SK-N-SH treated with all-trans-retinoic acid at 6 μM for 48 hours (cell line): ENCODE measurements at regions not wholly inside any gene's neighbourhood (a gene's known extent, or its start where the extent isn't known, plus 50 kb on each side); places are given as distances from the start of the nearest gene placed in this dataset.

Experiments
- BACH2 ChIP-seq: fragments of 250-450 bp; sonication (Bioruptor Pico); IDR thresholded peaks from 2 replicates; pipeline ENCODE4 v1.9.0; 2021; ENCODE audit warnings: mild to moderate bottlenecking, borderline replicate concordance
- CREB5 ChIP-seq: fragments of 250-450 bp; sonication (Bioruptor Pico); IDR thresholded peaks from 2 replicates; pipeline ENCODE4 v1.5.1; 2020; ENCODE audit warnings: low read depth, mild to moderate bottlenecking, moderate library complexity
- ESRRG ChIP-seq: fragments of 250-450 bp; sonication (Bioruptor Pico); IDR thresholded peaks from 2 replicates; pipeline ENCODE4 v1.6.1; 2021; ENCODE audit warnings: mild to moderate bottlenecking
- OSR1 ChIP-seq: fragments of 250-450 bp; sonication (Bioruptor Pico); IDR thresholded peaks from 2 replicates; pipeline ENCODE4 v1.8.0; 2022; ENCODE audit warnings: moderate library complexity, mild to moderate bottlenecking, inconsistent platforms
- PATZ1 ChIP-seq: fragments of 250-450 bp; sonication (Bioruptor Pico); IDR thresholded peaks from 2 replicates; pipeline ENCODE4 v1.8.0; 2020; ENCODE audit warnings: mild to moderate bottlenecking, moderate library complexity, borderline replicate concordance
- POU6F1 ChIP-seq: fragments of 250-450 bp; sonication (Bioruptor Pico); IDR thresholded peaks from 2 replicates; pipeline ENCODE4 v1.8.0; 2021; ENCODE audit warnings: low read depth, mild to moderate bottlenecking, moderate library complexity, borderline replicate concordance
- RARB ChIP-seq: fragments of 250-450 bp; sonication (Bioruptor Pico); IDR thresholded peaks from 2 replicates; pipeline ENCODE4 v1.8.0; 2021; ENCODE audit warnings: mild to moderate bottlenecking, moderate library complexity
- SNAI2 ChIP-seq: fragments of 250-450 bp; sonication (Bioruptor Pico); IDR thresholded peaks from 2 replicates; pipeline ENCODE4 v1.5.0; 2020; ENCODE audit warnings: mild to moderate bottlenecking, moderate library complexity
- TCF4 ChIP-seq: fragments of 250-450 bp; sonication (Bioruptor Pico); IDR thresholded peaks from 2 replicates; pipeline ENCODE4 v1.8.0; 2021; ENCODE audit warnings: mild to moderate bottlenecking, moderate library complexity, borderline replicate concordance
- TOX ChIP-seq: fragments of 250-450 bp; sonication (Bioruptor Pico); IDR thresholded peaks from 2 replicates; pipeline ENCODE4 v1.8.0; 2021; ENCODE audit warnings: mild to moderate bottlenecking, moderate library complexity, borderline replicate concordance
- TSHZ2 ChIP-seq: fragments of 250-450 bp; sonication (Bioruptor Pico); IDR thresholded peaks from 2 replicates; pipeline ENCODE4 v1.5.0; 2020; ENCODE audit warnings: mild to moderate bottlenecking, moderate library complexity
- ZFP3 ChIP-seq: fragments of 250-450 bp; sonication (Bioruptor Pico); IDR thresholded peaks from 2 replicates; pipeline ENCODE4 v1.5.0; 2020; ENCODE audit warnings: mild to moderate bottlenecking, moderate library complexity
- ZNF565 ChIP-seq: fragments of 450-650 bp; formaldehyde crosslinking; conservative IDR thresholded peaks from 2 replicates; pipeline ENCODE4 v1.5.0; 2020; ENCODE audit warnings: low read depth, mild to moderate bottlenecking, moderate library complexity
- ZNF70 ChIP-seq: fragments of 450-650 bp; formaldehyde crosslinking; IDR thresholded peaks from 2 replicates; pipeline ENCODE4 v1.5.0; 2020; ENCODE audit warnings: mild to moderate bottlenecking, moderate library complexity

- no peak for TF ChIP-seq PATZ1 (CRISPR knock-in tag)
- no peak for TF ChIP-seq ZNF70 (CRISPR knock-in tag)
- no peak for TF ChIP-seq POU6F1 (CRISPR knock-in tag)
- TF ChIP-seq ESRRG (CRISPR knock-in tag) = no peak
- no peak for TF ChIP-seq TCF4
- TF ChIP-seq SNAI2 = no peak
- TF ChIP-seq CREB5 (CRISPR knock-in tag) = no peak
- TF ChIP-seq ZNF565 = no peak
- no peak for TF ChIP-seq TSHZ2 (CRISPR knock-in tag)
- no peak for TF ChIP-seq ZFP3 (CRISPR knock-in tag)
- no peak for TF ChIP-seq OSR1 (CRISPR knock-in tag)
- TF ChIP-seq RARB (CRISPR knock-in tag) = no peak
- TF ChIP-seq BACH2 (CRISPR knock-in tag) = no peak
- TF ChIP-seq TOX = no peak
These were observed 102.7 kb upstream of the CPEB4 start for GRCh38 chr5:173785400-173785799.
